ENCODE measurements at regions not wholly inside any gene's neighbourhood (a gene's known extent, or its start where the extent isn't known, plus 50 kb on each side); places are given as distances from the start of the nearest gene placed in this dataset.

- TF ChIP-seq ARNTL (CRISPR knock-in tag; IDR thresholded peaks at IDR 0.05; ENCODE audit: borderline replicate concordance, low read depth), result no peak
- no peak for TF ChIP-seq RARB (CRISPR knock-in tag; IDR thresholded peaks at IDR 0.05)
- TF ChIP-seq TCF4 (CRISPR knock-in tag; IDR thresholded peaks at IDR 0.05; ENCODE audit: borderline replicate concordance), result no peak
- no peak for TF ChIP-seq BACH2 (CRISPR knock-in tag; IDR thresholded peaks at IDR 0.05; ENCODE audit: borderline replicate concordance)
- no peak for TF ChIP-seq PPARA (CRISPR knock-in tag; IDR thresholded peaks at IDR 0.05; ENCODE audit: borderline replicate concordance)
- TF ChIP-seq ISL1 (CRISPR knock-in tag; IDR thresholded peaks at IDR 0.05), result no peak
- no peak for TF ChIP-seq OSR1 (CRISPR knock-in tag; IDR thresholded peaks at IDR 0.05)
- TF ChIP-seq ZNF565 (CRISPR knock-in tag; conservative IDR thresholded peaks at IDR 0.05; ENCODE audit: low read depth), result no peak
- ATAC-seq, result no peak
Measured at GRCh38 chr13:109565877-109566276, 220.5 kb downstream of the IRS2 start.

DNA sequence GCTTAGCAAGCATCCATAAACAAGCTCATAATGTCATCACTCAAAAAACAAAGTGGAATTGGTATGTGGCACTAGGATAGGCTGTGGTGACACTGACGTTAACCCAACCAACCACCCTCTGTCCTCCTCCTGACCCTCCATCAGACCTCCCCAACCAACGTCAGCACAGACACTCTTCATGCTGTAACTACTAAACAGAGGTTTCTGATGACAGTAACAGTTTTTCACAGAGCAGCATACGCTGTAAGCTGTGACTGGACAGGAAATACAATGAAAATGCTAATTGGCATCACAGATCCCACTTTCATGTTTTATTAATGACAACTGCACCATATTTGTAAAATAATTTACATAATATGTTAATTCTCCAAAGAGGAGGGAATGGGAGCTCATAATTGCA, 238.0 kb downstream of the IRS2 start:
- TF ChIP-seq OSR1 (CRISPR knock-in tag; IDR thresholded peaks at IDR 0.05), result no peak
- no peak for TF ChIP-seq PATZ1 (CRISPR knock-in tag; IDR thresholded peaks at IDR 0.05; ENCODE audit: borderline replicate concordance)
- TF ChIP-seq POU6F1 (CRISPR knock-in tag; IDR thresholded peaks at IDR 0.05; ENCODE audit: borderline replicate concordance, low read depth), result no peak
- no peak for TF ChIP-seq ZFP30 (CRISPR knock-in tag; IDR thresholded peaks at IDR 0.05)
- no peak for ATAC-seq

DNA sequence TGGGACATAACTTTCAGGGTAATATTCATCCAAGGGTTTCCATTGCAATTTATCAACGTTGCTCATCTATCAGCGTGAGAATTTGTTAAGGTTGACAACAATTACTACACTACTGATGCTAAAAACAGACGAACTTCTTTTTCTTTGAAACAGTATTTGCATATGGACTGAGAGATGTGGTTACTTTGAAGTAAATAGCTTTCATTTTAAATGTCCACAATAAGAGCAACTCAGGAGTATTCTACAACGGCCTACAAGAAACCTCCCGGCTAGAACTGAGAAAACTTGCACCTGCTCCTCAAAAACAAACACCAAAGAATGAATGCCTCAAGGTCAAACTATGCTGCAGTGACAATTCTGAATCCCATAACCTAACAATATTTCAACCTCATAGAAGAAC, 238.4 kb downstream of the IRS2 start:
- ATAC-seq, result no peak
- no peak for TF ChIP-seq CSRNP3 (CRISPR knock-in tag; IDR thresholded peaks at IDR 0.05)
- TF ChIP-seq, protein P1, sequence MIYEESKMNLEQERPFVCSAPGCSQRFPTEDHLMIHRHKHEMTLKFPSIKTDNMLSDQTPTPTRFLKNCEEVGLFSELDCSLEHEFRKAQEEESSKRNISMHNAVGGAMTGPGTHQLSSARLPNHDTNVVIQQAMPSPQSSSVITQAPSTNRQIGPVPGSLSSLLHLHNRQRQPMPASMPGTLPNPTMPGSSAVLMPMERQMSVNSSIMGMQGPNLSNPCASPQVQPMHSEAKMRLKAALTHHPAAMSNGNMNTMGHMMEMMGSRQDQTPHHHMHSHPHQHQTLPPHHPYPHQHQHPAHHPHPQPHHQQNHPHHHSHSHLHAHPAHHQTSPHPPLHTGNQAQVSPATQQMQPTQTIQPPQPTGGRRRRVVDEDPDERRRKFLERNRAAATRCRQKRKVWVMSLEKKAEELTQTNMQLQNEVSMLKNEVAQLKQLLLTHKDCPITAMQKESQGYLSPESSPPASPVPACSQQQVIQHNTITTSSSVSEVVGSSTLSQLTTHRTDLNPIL (CRISPR knock-in tag; IDR thresholded peaks at IDR 0.05; ENCODE audit: low read depth), result no peak

DNA sequence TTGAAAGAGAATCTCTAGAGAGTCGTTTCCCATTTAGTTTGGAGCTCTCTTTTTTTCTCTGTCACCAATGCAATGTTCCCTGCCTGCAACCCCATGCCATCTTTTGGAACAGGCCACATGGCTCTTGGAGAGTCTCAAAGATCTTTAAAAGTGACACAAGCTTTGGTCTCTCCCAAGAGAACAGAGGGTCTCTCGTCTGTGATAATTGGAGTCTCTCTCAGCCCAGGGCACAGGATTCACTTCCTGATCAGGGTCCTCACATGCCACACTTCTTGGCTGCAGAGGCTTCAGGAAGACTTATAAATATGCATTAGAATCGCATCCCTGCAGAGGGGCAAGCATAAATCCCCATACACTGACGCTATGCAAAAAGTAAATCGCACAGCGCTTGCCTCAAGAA, 240.5 kb downstream of the IRS2 start:
- TF ChIP-seq CSRNP3 (CRISPR knock-in tag; IDR thresholded peaks at IDR 0.05), result no peak
- no peak for TF ChIP-seq GLIS3 (CRISPR knock-in tag; IDR thresholded peaks at IDR 0.05)
- TF ChIP-seq ZNF70 (CRISPR knock-in tag; IDR thresholded peaks at IDR 0.05), result no peak
- no peak for TF ChIP-seq ZFP30 (CRISPR knock-in tag; IDR thresholded peaks at IDR 0.05)
- TF ChIP-seq OSR1 (CRISPR knock-in tag; IDR thresholded peaks at IDR 0.05), result no peak
- TF ChIP-seq ZC3H10 (CRISPR knock-in tag; IDR thresholded peaks at IDR 0.05), result no peak
- no peak for TF ChIP-seq RARB (CRISPR knock-in tag; IDR thresholded peaks at IDR 0.05)
- TF ChIP-seq CSDC2 (CRISPR knock-in tag; IDR thresholded peaks at IDR 0.05), result no peak
- no peak for TF ChIP-seq ZNF565 (CRISPR knock-in tag; conservative IDR thresholded peaks at IDR 0.05; ENCODE audit: low read depth)
- TF ChIP-seq ISL1 (CRISPR knock-in tag; IDR thresholded peaks at IDR 0.05), result no peak
- no peak for TF ChIP-seq PPARA (CRISPR knock-in tag; IDR thresholded peaks at IDR 0.05; ENCODE audit: borderline replicate concordance)
- TF ChIP-seq, protein P2, sequence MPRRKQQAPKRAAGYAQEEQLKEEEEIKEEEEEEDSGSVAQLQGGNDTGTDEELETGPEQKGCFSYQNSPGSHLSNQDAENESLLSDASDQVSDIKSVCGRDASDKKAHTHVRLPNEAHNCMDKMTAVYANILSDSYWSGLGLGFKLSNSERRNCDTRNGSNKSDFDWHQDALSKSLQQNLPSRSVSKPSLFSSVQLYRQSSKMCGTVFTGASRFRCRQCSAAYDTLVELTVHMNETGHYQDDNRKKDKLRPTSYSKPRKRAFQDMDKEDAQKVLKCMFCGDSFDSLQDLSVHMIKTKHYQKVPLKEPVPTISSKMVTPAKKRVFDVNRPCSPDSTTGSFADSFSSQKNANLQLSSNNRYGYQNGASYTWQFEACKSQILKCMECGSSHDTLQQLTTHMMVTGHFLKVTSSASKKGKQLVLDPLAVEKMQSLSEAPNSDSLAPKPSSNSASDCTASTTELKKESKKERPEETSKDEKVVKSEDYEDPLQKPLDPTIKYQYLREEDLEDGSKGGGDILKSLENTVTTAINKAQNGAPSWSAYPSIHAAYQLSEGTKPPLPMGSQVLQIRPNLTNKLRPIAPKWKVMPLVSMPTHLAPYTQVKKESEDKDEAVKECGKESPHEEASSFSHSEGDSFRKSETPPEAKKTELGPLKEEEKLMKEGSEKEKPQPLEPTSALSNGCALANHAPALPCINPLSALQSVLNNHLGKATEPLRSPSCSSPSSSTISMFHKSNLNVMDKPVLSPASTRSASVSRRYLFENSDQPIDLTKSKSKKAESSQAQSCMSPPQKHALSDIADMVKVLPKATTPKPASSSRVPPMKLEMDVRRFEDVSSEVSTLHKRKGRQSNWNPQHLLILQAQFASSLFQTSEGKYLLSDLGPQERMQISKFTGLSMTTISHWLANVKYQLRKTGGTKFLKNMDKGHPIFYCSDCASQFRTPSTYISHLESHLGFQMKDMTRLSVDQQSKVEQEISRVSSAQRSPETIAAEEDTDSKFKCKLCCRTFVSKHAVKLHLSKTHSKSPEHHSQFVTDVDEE (CRISPR knock-in tag; IDR thresholded peaks at IDR 0.05), result no peak
- TF ChIP-seq BACH2 (CRISPR knock-in tag; IDR thresholded peaks at IDR 0.05; ENCODE audit: borderline replicate concordance), result no peak
- no peak for TF ChIP-seq TOX (CRISPR knock-in tag; IDR thresholded peaks at IDR 0.05; ENCODE audit: borderline replicate concordance)
- no peak for TF ChIP-seq ZFP3 (CRISPR knock-in tag; IDR thresholded peaks at IDR 0.05)
- TF ChIP-seq PATZ1 (CRISPR knock-in tag; IDR thresholded peaks at IDR 0.05; ENCODE audit: borderline replicate concordance), result no peak
- TF ChIP-seq TCF4 (CRISPR knock-in tag; IDR thresholded peaks at IDR 0.05; ENCODE audit: borderline replicate concordance), result no peak
- TF ChIP-seq ESRRG (CRISPR knock-in tag; IDR thresholded peaks at IDR 0.05), result no peak
- no peak for TF ChIP-seq ARNTL (CRISPR knock-in tag; IDR thresholded peaks at IDR 0.05; ENCODE audit: borderline replicate concordance, low read depth)
- no peak for ATAC-seq
